CD4-positive, CD25-positive, alpha-beta regulatory T cell (primary cell): ENCODE measurements at regions not wholly inside any gene's neighbourhood (a gene's known extent, or its start where the extent isn't known, plus 50 kb on each side); places are given as distances from the start of the nearest gene placed in this dataset.

ENCODE experiments used
- ATAC-seq, 2 donors: fragments of 150-1000 bp; cut with Tn5 transposase; one replicate each; pipeline ENCODE4 v1.10.0; 2021; ENCODE audit warnings: low read depth in 2 of 2, moderate number of reproducible peaks in 2 of 2, moderate library complexity in 1 of 2
- DNase-seq, 3 donors: peaks; one replicate each; pipeline versions ENCODE4 v3.0.0 to v3.0.0-alpha.2; 2012 to 2022; ENCODE audit warnings: mixed read lengths in 1 of 3
- H3K27ac ChIP-seq: one replicate; pipeline ENCODE4 v1.7.0; 2013; ENCODE audit warnings: mild to moderate bottlenecking, low read length; ENCODE audit not compliant: insufficient read depth, poor library complexity, severe bottlenecking
- H3K27me3 ChIP-seq: one replicate; pipeline ENCODE4 v1.7.0; 2013; ENCODE audit warnings: low read length; ENCODE audit not compliant: control insufficient read depth, insufficient read depth
- H3K36me3 ChIP-seq: one replicate; pipeline ENCODE4 v1.7.0; 2013; ENCODE audit warnings: mild to moderate bottlenecking, low read length, moderate library complexity; ENCODE audit not compliant: control insufficient read depth, insufficient read depth
- H3K4me1 ChIP-seq: 2 replicates; pipeline ENCODE4 v1.7.0; 2013; ENCODE audit warnings: mild to moderate bottlenecking, low read length; ENCODE audit not compliant: insufficient read depth, control insufficient read depth, poor library complexity, severe bottlenecking
- H3K4me3 ChIP-seq: one replicate; pipeline ENCODE4 v1.7.0; 2013; ENCODE audit warnings: low read depth, mild to moderate bottlenecking, low read length, moderate library complexity
- H3K9me3 ChIP-seq, 2 experiments: 1 replicate in 1 of 2; 2 replicates in 1 of 2; pipeline ENCODE4 v1.7.0; 2013; ENCODE audit warnings: low read length in 2 of 2, mild to moderate bottlenecking in 1 of 2, moderate library complexity in 1 of 2; ENCODE audit not compliant: control insufficient read depth in 2 of 2
- H3K27ac Mint-ChIP-seq, 3 donors: one replicate each; pipeline ENCODE4 v1.8.0; 2020 to 2022; ENCODE audit warnings: mild to moderate bottlenecking in 3 of 3, mixed read lengths in 3 of 3, moderate library complexity in 2 of 3
- H3K27me3 Mint-ChIP-seq: one replicate; pipeline ENCODE4 v1.8.0; 2022; ENCODE audit warnings: mild to moderate bottlenecking, mixed read lengths
- H3K36me3 Mint-ChIP-seq: one replicate; pipeline ENCODE4 v1.8.0; 2020; ENCODE audit warnings: mixed read lengths
- H3K4me1 Mint-ChIP-seq, 4 donors: one replicate each; pipeline ENCODE4 v1.8.0; 2020 to 2022; ENCODE audit warnings: mixed read lengths in 4 of 4, mild to moderate bottlenecking in 1 of 4
- H3K4me3 Mint-ChIP-seq, 4 donors: one replicate each; pipeline ENCODE4 v1.8.0; 2020 to 2022; ENCODE audit warnings: mild to moderate bottlenecking in 4 of 4, mixed read lengths in 4 of 4, moderate library complexity in 3 of 4
- H3K9me3 Mint-ChIP-seq, 7 donors: one replicate each; pipeline ENCODE4 v1.8.0; 2020 to 2022; ENCODE audit warnings: mixed read lengths in 7 of 7, mild to moderate bottlenecking in 3 of 7, moderate library complexity in 2 of 7

DNA sequence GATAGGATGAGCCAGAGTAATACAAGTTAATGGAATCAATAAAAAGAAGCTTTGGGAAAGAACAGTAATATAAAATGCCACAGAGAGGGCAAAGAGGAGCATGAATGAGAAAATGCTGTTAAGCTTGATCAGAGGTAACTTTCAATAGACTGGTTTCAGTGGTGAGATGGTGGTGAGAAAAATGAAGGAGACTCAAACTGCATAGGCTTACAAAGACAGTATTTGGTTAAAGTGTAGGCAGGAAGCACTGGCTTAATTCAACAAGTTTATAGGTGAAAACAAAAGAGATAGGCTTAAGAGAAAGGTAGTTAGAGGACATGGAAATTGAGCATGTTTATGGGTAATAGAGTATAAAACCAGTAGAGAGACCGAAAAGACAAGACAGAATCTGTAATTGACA lies 298.6 kb upstream of the ADAMTS5 start:
- no peak overlapping the region for H3K4me3 ChIP-seq
- no peaks in the 10 kb centered on the region for H3K36me3 Mint-ChIP-seq
- no peaks in the 10 kb centered on the region for H3K27me3 ChIP-seq
- H3K4me1 Mint-ChIP-seq, result no peaks in the 10 kb centered on the region
- H3K27ac ChIP-seq, result no peak overlapping the region
- H3K4me3 Mint-ChIP-seq, result no peak overlapping the region
- H3K9me3 ChIP-seq, result peaks cover 2 to 4% of the 10 kb centered on the region in 2 experiments
- no peaks in the 10 kb centered on the region for H3K4me1 ChIP-seq
- ATAC-seq (no peak), DNase-seq (no peak)
- no peak overlapping the region for H3K27ac Mint-ChIP-seq
- peaks cover 0 to 12% (median 4%) of the 10 kb centered on the region in 7 donors for H3K9me3 Mint-ChIP-seq
- H3K36me3 ChIP-seq, result no peaks in the 10 kb centered on the region
- no peaks in the 10 kb centered on the region for H3K27me3 Mint-ChIP-seq

DNA sequence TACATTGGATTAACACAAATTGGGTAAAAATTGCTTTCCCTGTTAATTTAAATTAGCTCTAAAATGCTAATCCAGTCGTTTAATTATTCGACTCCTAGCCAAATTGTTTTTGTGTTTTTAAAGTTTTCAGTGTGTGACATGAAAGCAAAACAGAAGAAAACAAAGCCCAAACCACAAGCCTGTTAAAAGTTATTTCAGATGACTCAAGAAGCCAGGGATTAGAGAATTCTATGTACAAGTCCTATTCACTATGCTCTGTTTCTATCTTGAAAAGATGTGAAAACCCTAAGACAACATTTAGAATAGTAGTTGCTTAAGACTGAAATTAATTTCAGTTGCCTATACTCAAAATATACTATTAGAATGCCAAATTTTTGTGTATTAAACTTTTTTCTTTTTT lies 294.8 kb upstream of the ADAMTS5 start:
- H3K4me1 ChIP-seq, result no peaks in the 10 kb centered on the region
- DNase-seq, result no peak
- no peak for ATAC-seq
- H3K9me3 Mint-ChIP-seq, result peaks cover 0 to 17% (median 5%) of the 10 kb centered on the region in 7 donors
- peaks cover 2 to 4% of the 10 kb centered on the region in 2 experiments for H3K9me3 ChIP-seq
- no peak overlapping the region for H3K4me3 ChIP-seq
- no peaks in the 10 kb centered on the region for H3K36me3 Mint-ChIP-seq
- H3K27ac ChIP-seq, result no peak overlapping the region
- H3K4me1 Mint-ChIP-seq, result no peaks in the 10 kb centered on the region
- H3K27me3 ChIP-seq, result no peaks in the 10 kb centered on the region
- no peaks in the 10 kb centered on the region for H3K36me3 ChIP-seq
- no peak overlapping the region for H3K4me3 Mint-ChIP-seq
- no peak overlapping the region for H3K27ac Mint-ChIP-seq
- H3K27me3 Mint-ChIP-seq, result no peaks in the 10 kb centered on the region

DNA sequence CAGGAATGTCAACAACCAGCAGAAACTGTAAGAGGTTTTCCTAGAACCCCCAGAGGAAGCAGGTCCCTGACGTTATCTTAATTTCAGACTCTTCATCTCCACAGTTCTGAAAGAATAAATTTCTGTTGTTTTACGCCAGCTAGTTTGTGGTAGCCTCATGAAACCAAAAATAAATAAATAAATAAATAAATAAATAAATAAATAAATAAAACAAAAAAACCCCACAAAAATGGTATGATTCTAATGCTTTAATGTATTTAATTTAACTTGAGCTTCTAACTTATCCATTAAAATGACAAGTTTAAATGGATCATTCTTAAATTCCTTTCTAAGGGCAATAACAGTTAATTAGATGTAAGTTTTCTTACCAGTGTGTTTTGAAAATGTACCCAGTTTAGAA lies 293.8 kb upstream of the ADAMTS5 start:
- DNase-seq (no peak), ATAC-seq (no peak)
- no peaks in the 10 kb centered on the region for H3K36me3 ChIP-seq
- H3K4me1 ChIP-seq, result no peaks in the 10 kb centered on the region
- peaks cover 2 to 4% of the 10 kb centered on the region in 2 experiments for H3K9me3 ChIP-seq
- H3K9me3 Mint-ChIP-seq, result peaks cover 0 to 17% (median 5%) of the 10 kb centered on the region in 7 donors
- no peak overlapping the region for H3K27ac ChIP-seq
- no peaks in the 10 kb centered on the region for H3K27me3 Mint-ChIP-seq
- H3K27me3 ChIP-seq, result no peaks in the 10 kb centered on the region
- no peaks in the 10 kb centered on the region for H3K36me3 Mint-ChIP-seq
- H3K4me3 ChIP-seq, result no peak overlapping the region
- H3K4me3 Mint-ChIP-seq, result no peak overlapping the region
- no peaks in the 10 kb centered on the region for H3K4me1 Mint-ChIP-seq
- H3K27ac Mint-ChIP-seq, result no peak overlapping the region

DNA sequence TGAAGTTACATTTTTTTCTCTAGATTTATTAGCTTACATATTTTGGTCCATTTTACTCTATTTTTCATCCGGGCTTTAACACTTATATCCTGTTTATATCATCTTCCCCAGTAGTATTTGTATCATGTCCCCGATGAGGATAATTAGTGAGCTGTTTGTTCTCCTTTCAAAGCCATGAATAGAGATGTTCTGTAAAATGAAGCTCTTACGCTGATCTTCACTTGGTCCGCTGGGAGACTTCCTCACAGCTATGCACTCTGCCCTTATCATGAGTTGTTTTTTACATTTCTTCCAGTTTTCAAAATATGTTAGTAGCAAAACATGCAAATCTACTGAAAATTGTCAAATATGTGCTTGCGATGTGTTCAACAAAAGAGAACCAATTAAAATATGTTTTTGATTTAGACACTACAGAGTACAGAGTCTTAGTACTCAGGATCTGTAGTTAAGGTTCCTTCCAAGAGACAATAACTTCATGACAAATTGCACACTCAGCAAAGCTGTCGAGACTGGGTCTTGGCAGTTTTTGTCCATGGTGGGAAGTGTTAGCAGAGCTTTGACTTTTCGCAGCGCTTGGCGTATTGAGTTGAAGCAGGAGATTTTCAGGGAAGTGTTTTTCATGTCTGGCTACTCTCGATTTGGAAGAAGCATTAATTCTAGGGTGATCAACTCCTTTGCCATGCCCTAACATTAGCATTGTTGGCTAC lies 292.0 kb upstream of the ADAMTS5 start:
- Histone ChIP-seq H3K4me1 (no peaks in the 10 kb centered on the region), H3K27ac (no peak overlapping the region), H3K27me3 (no peaks in the 10 kb centered on the region), H3K9me3 (peaks cover 0 to 4% of the 10 kb centered on the region in 2 experiments), H3K4me3 (no peak overlapping the region), H3K36me3 (no peaks in the 10 kb centered on the region)
- no peaks in the 10 kb centered on the region for H3K4me1 Mint-ChIP-seq
- no peak for ATAC-seq
- H3K36me3 Mint-ChIP-seq, result no peaks in the 10 kb centered on the region
- H3K27ac Mint-ChIP-seq, result no peak overlapping the region
- no peak for DNase-seq
- H3K9me3 Mint-ChIP-seq, result peaks cover 0 to 17% (median 5%) of the 10 kb centered on the region in 7 donors
- H3K4me3 Mint-ChIP-seq, result no peak overlapping the region
- no peaks in the 10 kb centered on the region for H3K27me3 Mint-ChIP-seq

DNA sequence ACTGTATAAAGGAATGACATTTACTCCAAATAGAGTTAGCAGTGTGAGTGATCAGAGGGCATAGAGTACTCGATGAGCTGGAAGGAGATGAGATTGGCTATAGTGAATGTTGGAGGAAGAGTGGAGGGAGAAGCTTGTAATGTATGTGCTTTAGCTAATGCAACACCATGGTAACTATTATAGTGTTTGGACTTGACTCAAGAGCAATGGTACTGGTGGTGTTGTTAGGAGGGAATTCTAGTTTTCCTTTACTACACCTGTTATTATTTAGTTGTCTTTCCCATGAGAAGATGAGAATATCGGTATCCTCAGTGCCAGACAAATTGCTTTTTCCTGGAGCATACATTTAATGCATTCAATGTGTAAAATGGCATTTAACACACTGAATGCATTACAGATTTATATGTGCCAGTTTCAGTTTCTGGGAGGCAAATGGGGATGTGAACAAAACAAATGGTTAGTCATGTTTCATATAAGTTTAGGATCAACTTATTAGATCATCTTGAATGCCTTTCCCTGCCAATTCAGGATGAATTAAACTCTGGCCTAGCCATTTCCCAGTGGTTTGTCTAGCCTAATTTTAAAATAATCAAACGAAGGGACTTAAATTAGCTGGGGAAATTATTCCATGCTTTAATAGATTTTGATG lies 291.1 kb upstream of the ADAMTS5 start:
- Histone ChIP-seq H3K36me3 (no peaks in the 10 kb centered on the region), H3K4me3 (no peak overlapping the region), H3K9me3 (no peaks in the 10 kb centered on the region), H3K27ac (no peak overlapping the region), H3K4me1 (no peaks in the 10 kb centered on the region), H3K27me3 (no peaks in the 10 kb centered on the region)
- Mint-ChIP-seq H3K36me3 (no peaks in the 10 kb centered on the region), H3K27ac (no peak overlapping the region), H3K4me1 (no peaks in the 10 kb centered on the region), H3K4me3 (no peak overlapping the region), H3K9me3 (peaks cover 0 to 17% (median 5%) of the 10 kb centered on the region in 7 donors), H3K27me3 (no peaks in the 10 kb centered on the region)
- DNase-seq (no peak), ATAC-seq (no peak)

DNA sequence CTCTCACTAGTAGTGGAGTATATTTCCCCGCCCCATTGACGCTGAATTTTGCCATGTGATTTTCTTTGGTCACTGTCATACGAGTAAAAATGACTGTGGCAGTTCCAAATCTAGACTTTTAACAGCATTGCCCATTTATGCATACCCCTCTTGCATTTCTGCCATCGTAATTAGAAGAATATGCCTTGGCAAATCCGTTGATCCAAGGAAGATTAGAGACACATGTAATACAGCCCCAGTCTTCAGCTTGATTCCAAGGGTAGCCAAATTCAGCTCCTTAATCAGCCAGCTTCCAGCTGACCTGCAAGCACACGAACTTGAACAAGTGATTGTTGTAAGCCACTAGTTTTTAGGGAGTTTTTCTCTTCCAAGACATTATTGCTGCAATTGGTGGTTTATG lies 290.3 kb upstream of the ADAMTS5 start:
- ATAC-seq (no peak), DNase-seq (no peak)
- no peak overlapping the region for H3K4me3 ChIP-seq
- Mint-ChIP-seq H3K36me3 (no peaks in the 10 kb centered on the region), H3K4me1 (no peaks in the 10 kb centered on the region), H3K27ac (no peak overlapping the region), H3K27me3 (no peaks in the 10 kb centered on the region), H3K9me3 (peaks cover 2 to 17% (median 5%) of the 10 kb centered on the region in 7 donors), H3K4me3 (no peak overlapping the region)
- no peaks in the 10 kb centered on the region for H3K9me3 ChIP-seq
- H3K36me3 ChIP-seq, result no peaks in the 10 kb centered on the region
- H3K4me1 ChIP-seq, result no peaks in the 10 kb centered on the region
- H3K27ac ChIP-seq, result no peak overlapping the region
- no peaks in the 10 kb centered on the region for H3K27me3 ChIP-seq

DNA sequence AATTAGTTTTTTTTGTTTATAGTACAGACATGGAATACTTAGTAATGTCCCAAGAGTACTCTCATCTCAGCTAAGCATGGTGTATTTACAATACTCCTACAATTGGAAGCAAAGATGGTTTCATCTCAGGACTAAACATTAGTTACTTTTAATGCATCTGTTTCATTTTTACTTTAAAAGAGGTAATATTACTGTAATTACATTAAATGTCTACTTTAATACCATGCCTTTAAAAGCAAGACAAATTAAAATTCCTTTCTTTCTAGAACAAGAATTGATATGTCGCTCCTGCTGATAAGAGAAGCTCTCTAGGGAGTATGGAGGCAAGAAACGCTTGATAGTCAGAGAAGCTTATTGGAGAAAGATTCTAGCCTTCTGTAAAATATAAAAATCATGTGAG lies 284.9 kb upstream of the ADAMTS5 start:
- ATAC-seq, result no peak
- peaks cover 0 to 15% (median 8%) of the 10 kb centered on the region in 7 donors for H3K9me3 Mint-ChIP-seq

DNA sequence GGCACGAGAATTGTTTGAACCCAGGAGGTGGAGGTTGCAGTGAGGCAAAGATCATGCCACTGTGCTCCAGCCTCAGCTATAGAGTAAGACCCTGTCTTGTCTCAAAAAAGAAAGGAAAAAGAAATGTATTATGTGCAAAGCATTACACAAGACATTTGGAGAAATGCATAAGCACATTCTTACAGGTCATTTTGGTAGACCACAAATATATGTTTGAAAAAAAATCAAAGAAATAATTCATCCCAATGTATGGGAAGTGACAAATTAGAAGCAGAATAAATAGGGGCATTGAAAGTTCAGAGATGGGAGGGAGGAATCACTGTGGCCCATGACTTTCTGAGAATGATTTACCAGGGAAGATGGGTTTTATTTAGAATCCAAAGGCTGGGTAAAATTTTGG lies 283.5 kb upstream of the ADAMTS5 start:
- Mint-ChIP-seq H3K9me3 (peaks cover 0 to 15% (median 8%) of the 10 kb centered on the region in 7 donors), H3K27ac (no peak overlapping the region), H3K4me1 (no peaks in the 10 kb centered on the region), H3K4me3 (no peak overlapping the region), H3K36me3 (no peaks in the 10 kb centered on the region), H3K27me3 (no peaks in the 10 kb centered on the region)
- Histone ChIP-seq H3K9me3 (no peaks in the 10 kb centered on the region), H3K27ac (no peak overlapping the region), H3K27me3 (no peaks in the 10 kb centered on the region), H3K36me3 (no peaks in the 10 kb centered on the region), H3K4me1 (no peaks in the 10 kb centered on the region), H3K4me3 (no peak overlapping the region)
- DNase-seq, result no peak
- ATAC-seq, result no peak

More for the DNA sequence above, 284.9 kb upstream of the ADAMTS5 start:
- no peak overlapping the region for H3K4me3 ChIP-seq
- Mint-ChIP-seq H3K27me3 (no peaks in the 10 kb centered on the region), H3K4me1 (no peaks in the 10 kb centered on the region), H3K4me3 (no peak overlapping the region), H3K27ac (no peak overlapping the region), H3K36me3 (no peaks in the 10 kb centered on the region)
- no peaks in the 10 kb centered on the region for H3K27me3 ChIP-seq
- no peaks in the 10 kb centered on the region for H3K36me3 ChIP-seq
- no peaks in the 10 kb centered on the region for H3K4me1 ChIP-seq
- H3K9me3 ChIP-seq, result no peaks in the 10 kb centered on the region
- DNase-seq, result no peak
- no peak overlapping the region for H3K27ac ChIP-seq
